ENCODE measurements at regions not wholly inside any gene's neighbourhood (a gene's known extent, or its start where the extent isn't known, plus 50 kb on each side); places are given as distances from the start of the nearest gene placed in this dataset.
"Not testable (repeated sequence)": the region's sequence is repeated elsewhere in the genome, so short reads cannot be mapped to it uniquely, and the experiment has no call there.

DNA sequence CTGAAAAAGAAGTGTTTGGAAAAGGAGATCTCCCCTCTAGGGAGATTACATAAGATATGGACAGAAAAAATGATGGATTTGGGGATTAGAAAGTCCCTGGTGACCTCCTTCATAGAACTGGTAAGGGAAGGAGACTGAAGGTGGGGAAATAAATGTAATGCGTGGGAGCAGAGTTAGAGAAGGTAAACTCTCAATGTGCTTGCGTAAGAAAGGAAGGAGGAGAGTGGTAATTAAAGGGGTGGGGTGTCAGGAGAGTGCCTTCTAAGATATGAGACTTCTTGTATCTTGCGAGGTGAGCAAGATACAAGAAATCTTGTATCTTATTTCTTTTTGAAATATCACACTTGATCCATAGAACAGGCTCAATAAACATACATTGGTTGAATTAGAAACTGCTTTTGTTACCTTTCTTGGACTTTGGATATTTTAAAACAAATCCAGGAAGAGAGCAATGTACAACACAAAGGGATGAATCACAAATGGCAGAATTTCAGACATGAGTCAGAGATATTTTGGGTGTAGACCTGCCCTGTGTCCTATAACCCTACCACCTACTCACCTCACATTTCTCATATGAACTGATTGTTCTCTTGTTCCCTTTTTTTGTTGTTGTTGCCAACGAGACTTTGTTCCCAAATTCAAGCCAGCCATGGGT, 342.4 kb downstream of the INSIG2 start:
- Histone ChIP-seq H3K9ac (ENCODE audit: low read depth in 1 of 3, low read length in 3 of 3) (no peak overlapping the region), H3K4me3 (ENCODE audit: low read length in 3 of 3) (no peak overlapping the region), H3K36me3 (ENCODE audit: control insufficient read depth in 3 of 3, insufficient read depth in 3 of 3, low read length in 3 of 3) (no peaks in the 10 kb centered on the region)

DNA sequence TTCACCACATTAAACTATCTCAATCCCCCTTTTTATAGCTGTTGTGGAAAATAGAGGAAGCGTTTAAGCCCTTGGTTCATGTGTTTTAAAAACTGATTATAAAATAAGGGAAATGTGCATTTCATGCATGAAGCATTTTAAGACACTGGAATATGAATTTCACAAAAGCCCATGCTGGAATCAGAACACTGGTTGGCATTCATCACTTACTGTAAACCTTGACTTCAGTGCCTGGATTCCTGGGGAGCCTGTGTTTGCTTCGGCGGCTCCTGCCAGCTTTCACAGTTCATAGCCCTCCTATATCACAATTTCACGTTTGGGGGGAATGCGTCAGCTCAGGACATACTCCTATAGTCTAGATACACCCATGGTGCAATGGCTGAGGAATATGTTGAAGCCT, 336.9 kb downstream of the INSIG2 start:
- no peaks in the 10 kb centered on the region for H3K36me3 ChIP-seq (ENCODE audit: control insufficient read depth in 3 of 3, insufficient read depth in 3 of 3, low read length in 3 of 3)
- no peak overlapping the region for H3K9ac ChIP-seq (ENCODE audit: low read depth in 1 of 3, low read length in 3 of 3)
- H3K4me1 ChIP-seq (ENCODE audit: control insufficient read depth in 3 of 3, insufficient read depth in 3 of 3, low read length in 3 of 3), result no peaks in the 10 kb centered on the region
- no peak overlapping the region for H3K4me3 ChIP-seq (ENCODE audit: low read length in 3 of 3)
- H3K9me3 ChIP-seq (ENCODE audit: control insufficient read depth in 3 of 3, low read length in 3 of 3), result no peaks in the 10 kb centered on the region
- H3K27ac ChIP-seq (ENCODE audit: low read depth, low read length), result no peak overlapping the region
- H3K27me3 ChIP-seq (ENCODE audit: control insufficient read depth in 3 of 3, insufficient read depth in 3 of 3, low read length in 3 of 3), result peaks cover 0 to 3% (median 0%) of the 10 kb centered on the region in 3 donors

More for the DNA sequence above, 342.4 kb downstream of the INSIG2 start:
- no peaks in the 10 kb centered on the region for H3K9me3 ChIP-seq (ENCODE audit: control insufficient read depth in 3 of 3, low read length in 3 of 3)
- H3K4me1 ChIP-seq (ENCODE audit: control insufficient read depth in 3 of 3, insufficient read depth in 3 of 3, low read length in 3 of 3), result no peaks in the 10 kb centered on the region
- H3K27me3 ChIP-seq (ENCODE audit: control insufficient read depth in 3 of 3, insufficient read depth in 3 of 3, low read length in 3 of 3), result peaks cover 0 to 3% (median 0%) of the 10 kb centered on the region in 3 donors
- H3K27ac ChIP-seq (ENCODE audit: low read depth, low read length), result no peak overlapping the region

DNA sequence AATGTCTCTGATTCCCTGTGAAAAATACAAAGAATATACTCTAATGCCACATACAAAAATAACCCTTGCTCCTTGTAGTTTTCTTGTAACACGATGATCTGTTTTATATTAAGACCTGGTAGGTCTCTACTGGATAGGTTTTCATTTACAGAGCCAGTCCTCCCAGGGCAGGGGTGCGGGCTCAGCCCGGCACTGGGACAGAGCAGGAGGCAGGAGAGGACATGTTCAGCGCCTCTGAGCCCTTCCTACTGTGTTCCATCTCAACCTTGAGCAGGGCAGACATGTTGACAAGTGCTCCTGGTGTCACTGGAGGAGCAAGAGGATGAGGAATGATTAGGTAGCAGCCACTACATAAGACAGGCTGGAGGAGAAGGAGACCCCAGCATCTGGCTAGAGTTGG, 335.5 kb downstream of the INSIG2 start:
- H3K9ac ChIP-seq (ENCODE audit: low read depth in 1 of 3, low read length in 3 of 3), result no peak overlapping the region
- H3K4me3 ChIP-seq (ENCODE audit: low read length in 3 of 3), result no peak overlapping the region
- H3K27ac ChIP-seq (ENCODE audit: low read depth, low read length), result no peak overlapping the region
- no peaks in the 10 kb centered on the region for H3K36me3 ChIP-seq (ENCODE audit: control insufficient read depth in 3 of 3, insufficient read depth in 3 of 3, low read length in 3 of 3)
- no peaks in the 10 kb centered on the region for H3K4me1 ChIP-seq (ENCODE audit: control insufficient read depth in 3 of 3, insufficient read depth in 3 of 3, low read length in 3 of 3)
- H3K27me3 ChIP-seq (ENCODE audit: control insufficient read depth in 3 of 3, insufficient read depth in 3 of 3, low read length in 3 of 3), result peaks cover 0 to 3% (median 0%) of the 10 kb centered on the region in 3 donors
- no peaks in the 10 kb centered on the region for H3K9me3 ChIP-seq (ENCODE audit: control insufficient read depth in 3 of 3, low read length in 3 of 3)

- no peak overlapping the region for H3K27ac ChIP-seq (ENCODE audit: low read depth, low read length)
- no peaks in the 10 kb centered on the region for H3K36me3 ChIP-seq (ENCODE audit: control insufficient read depth in 3 of 3, insufficient read depth in 3 of 3, low read length in 3 of 3)
- H3K27me3 ChIP-seq (ENCODE audit: control insufficient read depth in 3 of 3, insufficient read depth in 3 of 3, low read length in 3 of 3), result peaks cover 0 to 2% (median 0%) of the 10 kb centered on the region in 3 donors
- H3K9me3 ChIP-seq (ENCODE audit: control insufficient read depth in 3 of 3, low read length in 3 of 3), result no peaks in the 10 kb centered on the region
- H3K9ac ChIP-seq (ENCODE audit: low read depth in 1 of 3, low read length in 3 of 3), result no peak overlapping the region
- H3K4me1 ChIP-seq (ENCODE audit: control insufficient read depth in 3 of 3, insufficient read depth in 3 of 3, low read length in 3 of 3), result no peaks in the 10 kb centered on the region
- H3K4me3 ChIP-seq (ENCODE audit: low read length in 3 of 3), result no peak overlapping the region
Observed at GRCh38 chr2:118421648-118422047, 333.4 kb downstream of the INSIG2 start.

DNA sequence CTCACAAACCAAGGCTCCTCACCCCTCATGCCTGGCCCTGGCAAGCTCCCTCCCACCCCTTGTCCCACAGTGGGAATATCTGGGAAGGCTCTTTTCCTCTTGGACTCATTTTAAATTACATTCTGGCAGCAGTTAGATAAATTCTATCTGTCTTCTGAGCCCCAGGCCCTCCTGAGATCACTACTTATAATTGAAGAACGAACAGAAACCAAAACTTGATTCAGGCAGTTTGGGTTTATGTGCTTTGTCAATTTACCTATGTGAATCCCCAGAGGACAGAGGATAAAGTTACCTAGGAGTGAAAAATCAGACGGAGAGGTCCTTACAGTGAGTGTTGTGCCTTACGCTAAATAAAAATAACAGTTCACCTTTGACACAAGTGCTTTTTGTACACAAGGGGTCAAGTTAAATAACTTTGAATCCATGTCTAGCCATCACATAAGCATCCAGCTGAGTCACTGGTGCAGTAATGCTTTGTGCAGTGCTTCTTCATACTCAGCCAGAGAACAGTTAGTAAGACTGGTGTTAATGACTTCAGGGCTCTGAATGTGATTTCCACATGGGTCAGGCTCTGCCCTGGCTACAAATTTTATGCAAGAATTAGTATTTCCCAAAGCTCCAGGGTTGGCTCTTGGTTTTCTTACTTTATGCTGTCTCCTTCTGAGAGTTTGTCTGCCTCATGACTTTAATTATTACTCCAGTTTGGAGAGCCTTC, 329.3 kb downstream of the INSIG2 start:
- H3K9ac ChIP-seq (ENCODE audit: low read depth in 1 of 3, low read length in 3 of 3), result no peak overlapping the region
- no peaks in the 10 kb centered on the region for H3K9me3 ChIP-seq (ENCODE audit: control insufficient read depth in 3 of 3, low read length in 3 of 3)
- H3K4me3 ChIP-seq (ENCODE audit: low read length in 3 of 3), result no peak overlapping the region
- H3K27me3 ChIP-seq (ENCODE audit: control insufficient read depth in 3 of 3, insufficient read depth in 3 of 3, low read length in 3 of 3), result no peaks in the 10 kb centered on the region
- no peak overlapping the region for H3K27ac ChIP-seq (ENCODE audit: low read depth, low read length)
- H3K36me3 ChIP-seq (ENCODE audit: control insufficient read depth in 3 of 3, insufficient read depth in 3 of 3, low read length in 3 of 3), result no peaks in the 10 kb centered on the region
- no peaks in the 10 kb centered on the region for H3K4me1 ChIP-seq (ENCODE audit: control insufficient read depth in 3 of 3, insufficient read depth in 3 of 3, low read length in 3 of 3)

DNA sequence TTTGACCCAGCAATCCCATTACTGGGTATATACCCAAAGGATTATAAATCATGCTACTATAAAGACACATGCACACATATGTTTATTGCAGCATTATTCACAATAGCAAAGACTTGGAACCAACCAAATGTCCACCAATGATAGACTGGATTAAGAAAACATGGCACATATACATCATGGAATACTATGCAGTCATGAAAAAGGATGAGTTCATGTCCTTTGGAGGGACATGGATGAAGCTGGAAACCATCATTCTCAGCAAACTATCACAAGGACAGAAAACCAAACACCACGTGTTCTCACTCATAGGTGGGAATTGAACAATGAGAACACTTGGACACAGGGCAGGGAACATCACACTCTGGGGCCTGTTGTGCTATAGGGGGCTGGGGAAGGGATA, 326.9 kb downstream of the INSIG2 start:
- H3K27ac ChIP-seq (ENCODE audit: low read depth, low read length); H3K4me1 ChIP-seq (ENCODE audit: control insufficient read depth in 3 of 3, insufficient read depth in 3 of 3, low read length in 3 of 3); H3K9ac ChIP-seq (ENCODE audit: low read depth in 1 of 3, low read length in 3 of 3); H3K36me3 ChIP-seq (ENCODE audit: control insufficient read depth in 3 of 3, insufficient read depth in 3 of 3, low read length in 3 of 3); H3K4me3 ChIP-seq (ENCODE audit: low read length in 3 of 3); H3K27me3 ChIP-seq (ENCODE audit: control insufficient read depth in 3 of 3, insufficient read depth in 3 of 3, low read length in 3 of 3); H3K9me3 ChIP-seq (ENCODE audit: control insufficient read depth in 3 of 3, low read length in 3 of 3): not testable (repeated sequence)

- Histone ChIP-seq H3K27ac (ENCODE audit: low read depth, low read length) (no peak overlapping the region), H3K9me3 (ENCODE audit: control insufficient read depth in 3 of 3, low read length in 3 of 3) (no peaks in the 10 kb centered on the region), H3K4me3 (ENCODE audit: low read length in 3 of 3) (no peak overlapping the region), H3K36me3 (ENCODE audit: control insufficient read depth in 3 of 3, insufficient read depth in 3 of 3, low read length in 3 of 3) (no peaks in the 10 kb centered on the region), H3K27me3 (ENCODE audit: control insufficient read depth in 3 of 3, insufficient read depth in 3 of 3, low read length in 3 of 3) (no peaks in the 10 kb centered on the region), H3K9ac (ENCODE audit: low read depth in 1 of 3, low read length in 3 of 3) (no peak overlapping the region), H3K4me1 (ENCODE audit: control insufficient read depth in 3 of 3, insufficient read depth in 3 of 3, low read length in 3 of 3) (no peaks in the 10 kb centered on the region)
Observed at GRCh38 chr2:118403658-118404451, 315.6 kb downstream of the INSIG2 start.

DNA sequence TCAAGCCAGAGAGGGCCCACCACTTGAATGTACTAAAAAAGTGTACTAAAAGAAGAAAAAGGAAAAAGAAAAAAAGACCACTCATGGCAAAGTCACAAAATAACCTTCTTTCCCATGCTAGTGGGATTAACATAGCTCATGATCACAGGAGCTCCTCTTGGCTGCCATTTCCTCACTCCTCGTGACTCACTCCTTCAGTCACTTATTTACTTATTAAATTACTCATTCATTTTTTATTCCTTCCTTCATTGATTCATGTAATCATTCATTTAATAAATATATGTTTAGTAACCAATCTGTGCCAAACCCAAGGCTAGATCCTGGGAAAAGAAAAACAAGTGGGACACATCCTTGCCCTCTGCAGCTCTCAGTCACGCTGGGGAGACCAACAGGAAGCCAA, 300.5 kb downstream of the INSIG2 start:
- Histone ChIP-seq H3K4me3 (ENCODE audit: low read length in 3 of 3) (no peak overlapping the region), H3K9me3 (ENCODE audit: control insufficient read depth in 3 of 3, low read length in 3 of 3) (peaks cover 0 to 2% (median 0%) of the 10 kb centered on the region in 3 donors), H3K27ac (ENCODE audit: low read depth, low read length) (no peak overlapping the region), H3K9ac (ENCODE audit: low read depth in 1 of 3, low read length in 3 of 3) (no peak overlapping the region), H3K4me1 (ENCODE audit: control insufficient read depth in 3 of 3, insufficient read depth in 3 of 3, low read length in 3 of 3) (peaks cover 0 to 10% (median 7%) of the 10 kb centered on the region in 3 donors), H3K27me3 (ENCODE audit: control insufficient read depth in 3 of 3, insufficient read depth in 3 of 3, low read length in 3 of 3) (no peaks in the 10 kb centered on the region), H3K36me3 (ENCODE audit: control insufficient read depth in 3 of 3, insufficient read depth in 3 of 3, low read length in 3 of 3) (no peaks in the 10 kb centered on the region)

DNA sequence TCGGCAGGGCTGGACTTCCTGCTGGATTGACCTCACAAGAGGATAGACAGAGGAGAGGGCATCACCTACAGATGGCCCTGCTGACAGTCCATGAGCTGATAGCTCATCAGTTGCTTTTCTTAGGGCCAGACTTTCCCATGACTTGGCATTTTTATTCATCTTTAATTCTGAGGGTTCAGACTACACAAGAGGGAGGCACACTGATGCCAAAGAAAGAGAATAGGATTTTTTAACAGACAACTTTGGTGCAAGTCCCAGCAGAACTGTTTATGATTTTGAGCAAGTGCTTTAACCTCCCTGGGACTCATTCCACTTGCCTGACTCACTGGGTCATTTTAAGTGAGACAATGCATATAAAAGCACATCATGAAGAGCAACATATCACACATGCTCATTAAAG, 299.2 kb downstream of the INSIG2 start:
- Histone ChIP-seq H3K4me1 (ENCODE audit: control insufficient read depth in 3 of 3, insufficient read depth in 3 of 3, low read length in 3 of 3) (peaks cover 0 to 10% (median 7%) of the 10 kb centered on the region in 3 donors), H3K27ac (ENCODE audit: low read depth, low read length) (no peak overlapping the region), H3K9me3 (ENCODE audit: control insufficient read depth in 3 of 3, low read length in 3 of 3) (peaks cover 0 to 3% (median 0%) of the 10 kb centered on the region in 3 donors), H3K4me3 (ENCODE audit: low read length in 3 of 3) (no peak overlapping the region), H3K9ac (ENCODE audit: low read depth in 1 of 3, low read length in 3 of 3) (no peak overlapping the region), H3K36me3 (ENCODE audit: control insufficient read depth in 3 of 3, insufficient read depth in 3 of 3, low read length in 3 of 3) (no peaks in the 10 kb centered on the region), H3K27me3 (ENCODE audit: control insufficient read depth in 3 of 3, insufficient read depth in 3 of 3, low read length in 3 of 3) (no peaks in the 10 kb centered on the region)

Measured in skeletal muscle tissue (tissue), 3 donors.